ENCODE measurements at regions not wholly inside any gene's neighbourhood (a gene's known extent, or its start where the extent isn't known, plus 50 kb on each side); places are given as distances from the start of the nearest gene placed in this dataset.
A peak's percentile ranks its signal among the peaks of the same experiment; 100 is the strongest.

GRCh38 chr1:14543191-14543840 lies 55.2 kb upstream of the KAZN start:
- TF ChIP-seq ZNF800 (CRISPR knock-in tag; IDR thresholded peaks at IDR 0.05): no peak
- TF ChIP-seq ZNF557 (CRISPR knock-in tag; IDR thresholded peaks at IDR 0.05): no peak
- TF ChIP-seq CEBPB (IDR thresholded peaks at IDR 0.05; ENCODE audit: borderline replicate concordance, low read depth, low read length): peak; percentile 48; the same call in 1 of the 2 replicates
- no peak for TF ChIP-seq HOXD1 (CRISPR knock-in tag; IDR thresholded peaks at IDR 0.05)
- TF ChIP-seq RXRA (CRISPR knock-in tag; IDR thresholded peaks at IDR 0.05): no peak
- Histone ChIP-seq H4K20me1 (ENCODE audit: insufficient read depth, low read length) (no peaks in the 10 kb centered on the region), H3K79me2 (ENCODE audit: insufficient read depth, low read length) (no peaks in the 10 kb centered on the region), H3K36me3 (replicated peaks in 1 of 2; ENCODE audit: control insufficient read depth in 1 of 2, insufficient read depth in 2 of 2, low read length in 2 of 2) (no peaks in the 10 kb centered on the region), H3K4me3 (replicated peaks in 1 of 3; ENCODE audit: insufficient read depth in 1 of 3, low read depth in 2 of 3, low read length in 3 of 3) (no peak overlapping the region), H3K4me1 (ENCODE audit: insufficient read depth, low read length) (no peaks in the 10 kb centered on the region), H2AFZ (ENCODE audit: low read length) (no peak overlapping the region), H3K9ac (ENCODE audit: insufficient read depth, low read depth, low read length) (no peak overlapping the region), H3K9me3 (ENCODE audit: low read length) (no peaks in the 10 kb centered on the region), H3K4me2 (ENCODE audit: low read depth, low read length) (no peak overlapping the region), H3K27ac (ENCODE audit: extremely low read length, insufficient read depth, low read length) (no peak overlapping the region), H3K27me3 (ENCODE audit: control insufficient read depth in 1 of 2, insufficient read depth in 2 of 2, low read length in 2 of 2) (peaks cover 1 to 9% of the 10 kb centered on the region in 2 experiments; a peak in 2 of 5 replicates)
- no peak for DNase-seq (ENCODE audit: low spot score)
- in situ Hi-C loops (cut with HindIII; ENCODE audit: extremely low pct_ligation_motif_present, low pct_unique_long_range_greater_than_20kb) (no loop called here), intact Hi-C loops (cut with micrococcal nuclease; ENCODE audit: unreplicated experiment) (no loop called here)
- no peak for FAIRE-seq
- no TSS peak for BruUV-seq (replicated peaks)
- CTCF ChIA-PET (ENCODE audit: low intra/inter-chr PET ratio, low total read pairs): no interaction called here
- no peak for ATAC-seq
- POLR2A ChIA-PET: no interaction called here
- WGBS (ENCODE audit: low lambda C conversion rate): 17% methylated on average over 7 of the region's 7 CpGs

- no peak overlapping the region for H3K4me2 ChIP-seq (ENCODE audit: low read depth, low read length)
- H3K27ac ChIP-seq (ENCODE audit: extremely low read length, insufficient read depth, low read length): no peak overlapping the region
- CTCF ChIA-PET (ENCODE audit: low intra/inter-chr PET ratio, low total read pairs): no interaction called here
- peaks cover 1 to 4% of the 10 kb centered on the region in 2 experiments; a peak in 2 of 5 replicates for H3K27me3 ChIP-seq (ENCODE audit: control insufficient read depth in 1 of 2, insufficient read depth in 2 of 2, low read length in 2 of 2)
- TF ChIP-seq PTBP1 (IDR thresholded peaks at IDR 0.05; ENCODE audit: low read depth, low read length, poor library complexity, severe bottlenecking) (no peak), ZNF383 (CRISPR knock-in tag; IDR thresholded peaks at IDR 0.05; ENCODE audit: borderline replicate concordance) (no peak), DMTF1 (CRISPR knock-in tag; IDR thresholded peaks at IDR 0.05) (no peak), SIX4 (CRISPR knock-in tag; IDR thresholded peaks at IDR 0.05) (no peak), HOXA3 (CRISPR knock-in tag; IDR thresholded peaks at IDR 0.05) (no peak), KDM3A (CRISPR knock-in tag; IDR thresholded peaks at IDR 0.05; ENCODE audit: low read depth) (no peak), ZXDC (CRISPR knock-in tag; IDR thresholded peaks at IDR 0.05) (no peak), ZKSCAN5 (CRISPR knock-in tag; IDR thresholded peaks at IDR 0.05) (no peak)
- WGBS (ENCODE audit: low lambda C conversion rate): 0% methylated on average over 2 of the region's 2 CpGs
- H2AFZ ChIP-seq (ENCODE audit: low read length): no peak overlapping the region
- in situ Hi-C loops (cut with HindIII; ENCODE audit: extremely low pct_ligation_motif_present, low pct_unique_long_range_greater_than_20kb): no loop called here
- H3K9ac ChIP-seq (ENCODE audit: insufficient read depth, low read depth, low read length): no peak overlapping the region
- BruUV-seq (replicated peaks): no TSS peak
- intact Hi-C loops (cut with micrococcal nuclease; ENCODE audit: unreplicated experiment): no loop called here
- FAIRE-seq: no peak
- no peaks in the 10 kb centered on the region for H3K36me3 ChIP-seq (replicated peaks in 1 of 2; ENCODE audit: control insufficient read depth in 1 of 2, insufficient read depth in 2 of 2, low read length in 2 of 2)
- ATAC-seq: no peak
- POLR2A ChIA-PET: no interaction called here
- no peak overlapping the region for H3K4me3 ChIP-seq (replicated peaks in 1 of 3; ENCODE audit: insufficient read depth in 1 of 3, low read depth in 2 of 3, low read length in 3 of 3)
- DNase-seq (ENCODE audit: low spot score): no peak
- no peaks in the 10 kb centered on the region for H3K9me3 ChIP-seq (ENCODE audit: low read length)
- no peaks in the 10 kb centered on the region for H3K4me1 ChIP-seq (ENCODE audit: insufficient read depth, low read length)
- no peaks in the 10 kb centered on the region for H4K20me1 ChIP-seq (ENCODE audit: insufficient read depth, low read length)
- no peaks in the 10 kb centered on the region for H3K79me2 ChIP-seq (ENCODE audit: insufficient read depth, low read length)
Measured at GRCh38 chr1:14544319-14544718, 54.2 kb upstream of the KAZN start.
